ENCODE measurements at regions not wholly inside any gene's neighbourhood (a gene's known extent, or its start where the extent isn't known, plus 50 kb on each side); places are given as distances from the start of the nearest gene placed in this dataset.

DNA sequence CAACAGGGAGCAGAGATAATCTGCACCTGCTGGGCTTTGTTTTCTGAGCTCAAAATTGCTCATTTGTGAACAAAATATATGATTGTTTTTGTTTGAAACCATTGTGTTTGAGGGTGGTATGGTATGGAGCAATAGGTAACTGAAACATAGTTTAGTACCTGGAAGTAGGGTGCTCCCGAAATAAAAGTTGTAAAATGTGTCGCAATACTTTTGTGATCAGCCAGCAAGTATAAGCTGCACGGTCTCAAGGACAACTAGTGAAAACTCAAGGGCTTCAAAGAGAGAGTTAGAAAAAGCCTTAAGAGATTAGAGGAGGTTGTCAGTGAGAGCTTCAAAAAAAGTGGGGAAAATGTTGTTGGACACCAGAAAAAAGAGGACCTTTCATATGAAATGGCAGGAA is 579.8 kb upstream of the POU3F2 start:
- TF ChIP-seq POLR2A (IDR thresholded peaks at IDR 0.05; ENCODE audit: low read length) (no peak), GATA1 (IDR thresholded peaks at IDR 0.05; ENCODE audit: low read depth, low read length) (no peak)
